PC-3 (cell line): ENCODE measurements at regions not wholly inside any gene's neighbourhood (a gene's known extent, or its start where the extent isn't known, plus 50 kb on each side); places are given as distances from the start of the nearest gene placed in this dataset.

Experiments used
- ATAC-seq: fragments of 200-7000 bp; cut with Tn5 transposase; 2 replicates; pipeline ENCODE4 v1.9.1; 2020; ENCODE audit warnings: mild to moderate bottlenecking, moderate library complexity
- BruUV-seq: library from RNA; stranded (reverse); fragments of 400-500 nt; replicated peaks from 2 replicates; lab custom pipeline; 2021; lab: Mats Ljungman, UMichigan
- CTCF ChIA-PET: fragments of 300-600 bp; sonication (Branson Sonifier 250); formaldehyde crosslinking; loops from one replicate; lab custom pipeline; 2022; ENCODE audit warnings: antibody characterized with exemption; lab: Charles Lee
- POLR2A ChIA-PET: fragments of 300-600 bp; sonication (Branson Sonifier 250); formaldehyde crosslinking; loops from one replicate; lab custom pipeline; 2022; ENCODE audit warnings: antibody characterized with exemption; ENCODE audit not compliant: unreplicated experiment; lab: Charles Lee
- DNase-seq: peaks from one replicate; pipeline ENCODE4 v3.0.0-alpha.2; 2015
- H2AFZ ChIP-seq: fragments of 300-600 bp; sonication (generic); 2 replicates; pipeline ENCODE4 v1.6.0; 2016; ENCODE audit warnings: antibody characterized with exemption, low read length
- H3F3A ChIP-seq: fragments of 300-600 bp; sonication (generic); one replicate; pipeline ENCODE4 v1.6.0; 2017; ENCODE audit warnings: antibody characterized with exemption, low read length, control low read depth, mild to moderate bottlenecking; ENCODE audit not compliant: unreplicated experiment
- H3K27ac ChIP-seq: fragments of 300-600 bp; sonication (generic); 2 replicates; pipeline ENCODE4 v1.5.1; 2016; ENCODE audit warnings: mild to moderate bottlenecking, low read length
- H3K27me3 ChIP-seq: fragments of 300-600 bp; sonication (generic); 2 replicates; pipeline ENCODE4 v1.6.1; 2016; ENCODE audit warnings: low read length, mixed read lengths
- H3K36me3 ChIP-seq: fragments of 300-600 bp; sonication (generic); 2 replicates; pipeline ENCODE4 v1.6.1; 2016; ENCODE audit warnings: low read depth, mixed run types, low read length, mixed read lengths
- H3K4me1 ChIP-seq: fragments of 300-600 bp; sonication (generic); 2 replicates; pipeline ENCODE4 v1.5.1; 2016; ENCODE audit warnings: low read length; ENCODE audit not compliant: insufficient read depth
- H3K4me2 ChIP-seq: fragments of 300-600 bp; sonication (generic); 2 replicates; pipeline ENCODE4 v1.6.0; 2016; ENCODE audit warnings: low read length
- H3K4me3 ChIP-seq: fragments of 300-600 bp; sonication (generic); 2 replicates; pipeline ENCODE4 v1.5.1; 2016; ENCODE audit warnings: mild to moderate bottlenecking, low read length, mixed read lengths
- H3K79me2 ChIP-seq: fragments of 300-600 bp; sonication (generic); 2 replicates; pipeline ENCODE4 v1.6.1; 2017; ENCODE audit warnings: low read length, mixed read lengths
- H3K9ac ChIP-seq: fragments of 300-600 bp; sonication (generic); 2 replicates; pipeline ENCODE4 v1.6.0; 2016; ENCODE audit warnings: mild to moderate bottlenecking, low read length
- H3K9me2 ChIP-seq: fragments of 300-600 bp; sonication (generic); replicated peaks from 2 replicates; pipeline ENCODE4 v1.6.1; 2016; ENCODE audit warnings: mixed run types, low read length, mixed read lengths
- H3K9me3 ChIP-seq: fragments of 300-600 bp; sonication (generic); 2 replicates; pipeline ENCODE4 v1.6.1; 2016; ENCODE audit warnings: low read length, mixed read lengths
- H4K20me1 ChIP-seq: fragments of 300-600 bp; sonication (generic); 2 replicates; pipeline ENCODE4 v1.6.1; 2016; ENCODE audit warnings: low read length, mixed read lengths
- CTCF ChIP-seq: fragments of 300-600 bp; sonication (generic); conservative IDR thresholded peaks from 2 replicates; pipeline ENCODE4 v1.5.1; 2017; ENCODE audit warnings: antibody characterized with exemption, low read depth, mild to moderate bottlenecking, low read length
- EZH2 ChIP-seq: fragments of 300-600 bp; sonication (generic); IDR thresholded peaks from one replicate; pipeline ENCODE4 v1.6.1; 2017; ENCODE audit warnings: antibody characterized with exemption, mild to moderate bottlenecking, low read length; ENCODE audit not compliant: unreplicated experiment
- EZH2phosphoT487 ChIP-seq: fragments of 300-600 bp; sonication (generic); IDR thresholded peaks from 2 replicates; pipeline ENCODE4 v1.6.1; 2018; ENCODE audit warnings: mild to moderate bottlenecking, antibody characterized with exemption, low read length, borderline replicate concordance
- intact Hi-C: fragments of 100-400 bp; cut with micrococcal nuclease; formaldehyde crosslinking; loops from 2 replicates; pipeline ENCODE4 v1.9.0; 2023

GRCh38 chr5:38709678-38710306 lies 136.0 kb upstream of the OSMR start:
- intact Hi-C loops = no loop called here
- ChIA-PET POLR2A (interaction anchor here (0.7 kb wide), 1 partner anchor 523 kb away, joined by 4 read pairs; no protein-coding TSS in a partner anchor), CTCF (no interaction called here)
- H3K4me2 ChIP-seq = no peak overlapping the region
- BruUV-seq = no TSS peak
- H2AFZ ChIP-seq = no peak overlapping the region
- H3K4me1 ChIP-seq = no peaks in the 10 kb centered on the region
- no peaks in the 10 kb centered on the region for H3F3A ChIP-seq
- H3K27me3 ChIP-seq = no peaks in the 10 kb centered on the region
- H3K4me3 ChIP-seq = no peak overlapping the region
- no peak overlapping the region for H3K27ac ChIP-seq
- no peaks in the 10 kb centered on the region for H3K79me2 ChIP-seq
- H3K9me3 ChIP-seq = no peaks in the 10 kb centered on the region
- no peak overlapping the region for H3K9ac ChIP-seq
- no peaks in the 10 kb centered on the region for H3K9me2 ChIP-seq
- no peaks in the 10 kb centered on the region for H3K36me3 ChIP-seq
- no peak for TF ChIP-seq CTCF
- TF ChIP-seq EZH2phosphoT487 = no peak
- no peak for TF ChIP-seq EZH2
- DNase-seq (no peak), ATAC-seq (no peak)
- H4K20me1 ChIP-seq = no peaks in the 10 kb centered on the region

- intact Hi-C loops = no loop called here
- H3K36me3 ChIP-seq = no peaks in the 10 kb centered on the region
- ChIA-PET POLR2A (interaction anchor here (0.7 kb wide), 1 partner anchor 522 kb away, joined by 4 read pairs; no protein-coding TSS in a partner anchor), CTCF (no interaction called here)
- H3K4me1 ChIP-seq = no peaks in the 10 kb centered on the region
- TF ChIP-seq EZH2 (no peak), EZH2phosphoT487 (no peak), CTCF (no peak)
- no peak overlapping the region for H3K4me3 ChIP-seq
- H3K27ac ChIP-seq = no peak overlapping the region
- no peak overlapping the region for H2AFZ ChIP-seq
- no peak for DNase-seq
- no peak overlapping the region for H3K9ac ChIP-seq
- no peaks in the 10 kb centered on the region for H4K20me1 ChIP-seq
- H3K4me2 ChIP-seq = no peak overlapping the region
- H3K79me2 ChIP-seq = no peaks in the 10 kb centered on the region
- H3K9me3 ChIP-seq = no peaks in the 10 kb centered on the region
- ATAC-seq = no peak
- no TSS peak for BruUV-seq
- no peaks in the 10 kb centered on the region for H3F3A ChIP-seq
- H3K9me2 ChIP-seq = 0 out of 2 replicates have a peak, but pooled peaks cover 2% of the 10 kb centered on the region
- H3K27me3 ChIP-seq = no peaks in the 10 kb centered on the region
Observed at GRCh38 chr5:38710627-38711026, 135.2 kb upstream of the OSMR start.

GRCh38 chr5:38712391-38712790 lies 133.4 kb upstream of the OSMR start:
- Histone ChIP-seq H3K4me1 (no peaks in the 10 kb centered on the region), H3F3A (no peaks in the 10 kb centered on the region), H3K4me3 (no peak overlapping the region), H3K27me3 (no peaks in the 10 kb centered on the region), H3K36me3 (no peaks in the 10 kb centered on the region), H3K9ac (no peak overlapping the region), H4K20me1 (no peaks in the 10 kb centered on the region), H3K4me2 (no peak overlapping the region), H3K9me2 (0 out of 2 replicates have a peak, but pooled peaks cover 5% of the 10 kb centered on the region), H2AFZ (no peak overlapping the region), H3K27ac (no peak overlapping the region), H3K9me3 (no peaks in the 10 kb centered on the region), H3K79me2 (no peaks in the 10 kb centered on the region)
- ATAC-seq (no peak), DNase-seq (no peak)
- intact Hi-C loops = no loop called here
- ChIA-PET POLR2A (no interaction called here), CTCF (no interaction called here)
- BruUV-seq = no TSS peak
- TF ChIP-seq CTCF = no peak
- TF ChIP-seq EZH2phosphoT487 = no peak
- no peak for TF ChIP-seq EZH2
